SU-DHL-6 (cell line): ENCODE measurements at regions not wholly inside any gene's neighbourhood (a gene's known extent, or its start where the extent isn't known, plus 50 kb on each side); places are given as distances from the start of the nearest gene placed in this dataset.

ENCODE experiments used
- H2AFZ ChIP-seq: fragments of 200-600 bp; sonication (generic); 2 replicates; pipeline ENCODE4 v1.6.1; 2014; ENCODE audit warnings: low read depth, mild to moderate bottlenecking, moderate library complexity, mixed read lengths, antibody characterized with exemption, low read length; ENCODE audit not compliant: severe bottlenecking
- H3F3A ChIP-seq: fragments of 200-600 bp; shearing (Covaris generic); 2 replicates; pipeline ENCODE4 v1.6.0; 2016; ENCODE audit warnings: antibody characterized with exemption, mild to moderate bottlenecking; ENCODE audit not compliant: insufficient read depth
- H3K27ac ChIP-seq: fragments of 200-600 bp; sonication (generic); 2 replicates; pipeline ENCODE4 v1.5.1; 2016; ENCODE audit warnings: low read depth, mild to moderate bottlenecking, low read length, moderate library complexity, mixed read lengths
- H3K27me3 ChIP-seq: fragments of 200-600 bp; sonication (generic), shearing (Covaris generic); 2 replicates; pipeline ENCODE4 v1.6.0; 2014; ENCODE audit warnings: mild to moderate bottlenecking, low read length
- H3K36me3 ChIP-seq: fragments of 200-600 bp; sonication (generic); 2 replicates; pipeline ENCODE4 v1.6.1; 2014; ENCODE audit warnings: mild to moderate bottlenecking, low read length, mixed read lengths
- H3K4me2 ChIP-seq: fragments of 300-600, 200-600 bp; shearing (Covaris generic), sonication (generic); 2 replicates; pipeline ENCODE4 v1.6.0; 2014; ENCODE audit warnings: low read length, low read depth, mild to moderate bottlenecking; ENCODE audit not compliant: poor library complexity, severe bottlenecking
- H3K4me3 ChIP-seq: fragments of 200-600 bp; sonication (generic); 2 replicates; pipeline ENCODE4 v1.5.1; 2014; ENCODE audit warnings: antibody characterized with exemption, low read length, mild to moderate bottlenecking, mixed read lengths; ENCODE audit not compliant: insufficient read depth, poor library complexity, severe bottlenecking
- H3K79me2 ChIP-seq: fragments of 200-600 bp; sonication (generic); 2 replicates; pipeline ENCODE4 v1.6.1; 2014; ENCODE audit warnings: mild to moderate bottlenecking, low read length, moderate library complexity; ENCODE audit not compliant: insufficient read depth
- H3K9ac ChIP-seq: fragments of 200-600 bp; sonication (generic); 2 replicates; pipeline ENCODE4 v1.7.0; 2014; ENCODE audit warnings: mild to moderate bottlenecking, low read length
- H3K9me2 ChIP-seq: fragments of 200-600 bp; sonication (generic); replicated peaks from 2 replicates; pipeline ENCODE4 v1.6.1; 2014; ENCODE audit warnings: low read length; ENCODE audit not compliant: insufficient read depth
- H3K9me3 ChIP-seq: fragments of 200-600 bp; sonication (generic); 2 replicates; pipeline ENCODE4 v1.6.1; 2014; ENCODE audit warnings: low read length, mixed read lengths; ENCODE audit not compliant: insufficient read depth
- H4K20me1 ChIP-seq: fragments of 200-600 bp; sonication (generic); 2 replicates; pipeline ENCODE4 v1.6.1; 2014; ENCODE audit warnings: low read depth, mild to moderate bottlenecking, antibody characterized with exemption, low read length, moderate library complexity, mixed read lengths
- EZH2phosphoT487 ChIP-seq: fragments of 200-600 bp; sonication (generic), shearing (Covaris generic); conservative IDR thresholded peaks from 2 replicates; pipeline ENCODE4 v1.6.1; 2018; ENCODE audit warnings: mild to moderate bottlenecking, antibody characterized with exemption, low read length, moderate library complexity, mixed read lengths
- TF ChIP-seq, protein P1 (sequence below): fragments of 200-600 bp; sonication (generic); IDR thresholded peaks from one replicate; pipeline ENCODE4 v1.5.1; 2017; ENCODE audit warnings: antibody characterized with exemption, mild to moderate bottlenecking, low read length, moderate library complexity; ENCODE audit not compliant: insufficient read depth, poor library complexity, severe bottlenecking

DNA sequence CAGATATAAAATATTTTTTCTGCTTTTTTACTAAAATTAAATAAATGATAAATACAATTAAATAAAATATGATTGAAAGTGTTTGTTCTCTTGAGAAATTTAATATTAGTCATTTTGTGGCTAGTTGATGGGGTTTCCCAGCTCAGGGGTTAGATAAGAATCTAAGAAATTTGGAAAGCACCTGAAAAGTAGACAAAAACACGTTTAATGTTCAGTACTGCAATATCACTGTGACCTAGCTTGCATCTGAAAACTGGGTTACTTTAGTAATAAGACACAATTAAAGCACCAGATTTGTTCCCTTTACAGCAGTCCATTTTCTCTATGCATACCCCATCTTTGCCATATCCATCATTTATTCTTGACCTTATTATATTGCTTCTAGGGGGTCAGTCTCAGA is 1454.8 kb upstream of the SPRY2 start:
- H3K9me2 ChIP-seq: no peaks in the 10 kb centered on the region
- no peaks in the 10 kb centered on the region for H3K36me3 ChIP-seq
- H3K4me3 ChIP-seq: no peak overlapping the region
- no peaks in the 10 kb centered on the region for H3K27me3 ChIP-seq
- TF ChIP-seq EZH2phosphoT487: no peak
- TF ChIP-seq, protein P1, sequence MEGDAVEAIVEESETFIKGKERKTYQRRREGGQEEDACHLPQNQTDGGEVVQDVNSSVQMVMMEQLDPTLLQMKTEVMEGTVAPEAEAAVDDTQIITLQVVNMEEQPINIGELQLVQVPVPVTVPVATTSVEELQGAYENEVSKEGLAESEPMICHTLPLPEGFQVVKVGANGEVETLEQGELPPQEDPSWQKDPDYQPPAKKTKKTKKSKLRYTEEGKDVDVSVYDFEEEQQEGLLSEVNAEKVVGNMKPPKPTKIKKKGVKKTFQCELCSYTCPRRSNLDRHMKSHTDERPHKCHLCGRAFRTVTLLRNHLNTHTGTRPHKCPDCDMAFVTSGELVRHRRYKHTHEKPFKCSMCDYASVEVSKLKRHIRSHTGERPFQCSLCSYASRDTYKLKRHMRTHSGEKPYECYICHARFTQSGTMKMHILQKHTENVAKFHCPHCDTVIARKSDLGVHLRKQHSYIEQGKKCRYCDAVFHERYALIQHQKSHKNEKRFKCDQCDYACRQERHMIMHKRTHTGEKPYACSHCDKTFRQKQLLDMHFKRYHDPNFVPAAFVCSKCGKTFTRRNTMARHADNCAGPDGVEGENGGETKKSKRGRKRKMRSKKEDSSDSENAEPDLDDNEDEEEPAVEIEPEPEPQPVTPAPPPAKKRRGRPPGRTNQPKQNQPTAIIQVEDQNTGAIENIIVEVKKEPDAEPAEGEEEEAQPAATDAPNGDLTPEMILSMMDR: no peak
- no peaks in the 10 kb centered on the region for H3K79me2 ChIP-seq
- H3K27ac ChIP-seq: no peak overlapping the region
- no peak overlapping the region for H3K9ac ChIP-seq
- H3K9me3 ChIP-seq: no peaks in the 10 kb centered on the region
- H2AFZ ChIP-seq: no peak overlapping the region
- H4K20me1 ChIP-seq: no peaks in the 10 kb centered on the region
- H3K4me2 ChIP-seq: no peak overlapping the region
- H3F3A ChIP-seq: no peaks in the 10 kb centered on the region

DNA sequence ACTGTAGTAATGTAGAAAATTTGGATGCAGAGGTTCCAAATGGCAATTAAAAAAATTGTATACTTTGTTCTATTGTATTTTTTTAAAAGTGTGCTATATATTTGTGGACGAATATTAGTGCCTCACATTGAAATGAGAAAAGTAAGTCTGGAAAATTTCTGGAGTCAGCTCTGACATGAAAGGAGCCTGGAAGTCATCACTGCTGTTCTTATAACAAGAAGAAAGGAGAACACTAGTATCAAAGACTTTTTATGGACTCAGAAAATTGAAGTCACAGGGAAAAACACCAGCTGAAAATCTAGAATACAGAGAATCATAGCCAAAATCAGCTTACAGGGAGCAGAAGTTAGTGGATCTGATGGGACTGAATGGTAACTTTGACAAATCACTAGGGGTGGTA is 1450.7 kb upstream of the SPRY2 start:
- Histone ChIP-seq H3K27ac (no peak overlapping the region), H4K20me1 (no peaks in the 10 kb centered on the region), H3F3A (no peaks in the 10 kb centered on the region), H3K79me2 (no peaks in the 10 kb centered on the region), H3K4me3 (no peak overlapping the region), H3K9me2 (no peaks in the 10 kb centered on the region), H2AFZ (no peak overlapping the region), H3K27me3 (no peaks in the 10 kb centered on the region), H3K4me2 (no peak overlapping the region), H3K9ac (no peak overlapping the region), H3K9me3 (no peaks in the 10 kb centered on the region), H3K36me3 (no peaks in the 10 kb centered on the region)
- TF ChIP-seq EZH2phosphoT487: no peak
- TF ChIP-seq, protein P1: no peak

DNA sequence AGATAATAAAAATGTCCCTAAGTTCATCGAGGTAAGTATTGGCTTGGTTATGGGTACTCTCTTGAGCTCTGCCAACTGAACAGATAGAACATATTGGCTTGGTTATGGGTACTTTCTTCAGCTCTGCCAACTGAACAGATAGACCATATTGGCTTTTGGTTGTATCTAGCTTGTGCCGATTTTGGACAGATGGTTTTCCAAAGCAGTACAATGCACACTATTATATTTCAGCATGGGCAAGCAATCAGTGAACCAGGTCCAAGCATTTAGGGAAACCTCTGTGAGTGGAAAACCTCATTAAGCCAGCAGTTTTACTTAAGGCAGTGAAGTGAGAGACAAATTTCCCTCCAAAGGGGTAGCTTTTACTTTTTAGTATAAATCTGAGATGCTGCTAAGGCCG is 1440.5 kb upstream of the SPRY2 start:
- H3K9me2 ChIP-seq: no peaks in the 10 kb centered on the region
- no peak overlapping the region for H3K4me2 ChIP-seq
- H2AFZ ChIP-seq: no peak overlapping the region
- H3K9ac ChIP-seq: no peak overlapping the region
- H3K36me3 ChIP-seq: no peaks in the 10 kb centered on the region; the same call in 1 of the 2 replicates
- no peak overlapping the region for H3K27ac ChIP-seq
- TF ChIP-seq, protein P1: no peak
- no peak for TF ChIP-seq EZH2phosphoT487
- no peaks in the 10 kb centered on the region for H3K9me3 ChIP-seq
- no peaks in the 10 kb centered on the region for H3F3A ChIP-seq
- no peak overlapping the region for H3K4me3 ChIP-seq
- H3K79me2 ChIP-seq: no peaks in the 10 kb centered on the region
- H4K20me1 ChIP-seq: no peaks in the 10 kb centered on the region
- no peaks in the 10 kb centered on the region for H3K27me3 ChIP-seq

DNA sequence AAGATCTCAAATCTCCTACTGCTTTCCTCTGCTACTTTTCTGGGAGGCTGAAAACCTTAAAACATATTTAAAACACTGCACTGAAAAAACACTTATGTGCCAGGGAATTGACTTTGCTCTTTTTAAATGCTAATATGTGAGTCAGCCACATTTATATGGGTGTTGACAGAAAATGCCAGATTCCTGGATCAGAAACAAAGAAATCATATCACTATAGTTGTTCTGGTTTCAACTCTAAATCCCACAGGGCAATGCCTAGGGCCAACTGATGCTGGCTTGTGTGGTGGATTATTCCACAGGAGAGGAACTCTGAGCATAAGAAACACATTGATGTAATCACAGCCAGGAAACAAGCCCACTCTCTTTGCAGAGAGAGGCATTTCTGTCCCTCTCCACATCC is 1439.0 kb upstream of the SPRY2 start:
- Histone ChIP-seq H3K9me3 (no peaks in the 10 kb centered on the region), H3K9ac (no peak overlapping the region), H3K79me2 (no peaks in the 10 kb centered on the region), H4K20me1 (no peaks in the 10 kb centered on the region), H3F3A (no peaks in the 10 kb centered on the region), H3K4me3 (no peak overlapping the region), H3K36me3 (no peaks in the 10 kb centered on the region; the same call in 1 of the 2 replicates), H3K27ac (no peak overlapping the region), H3K9me2 (no peaks in the 10 kb centered on the region), H2AFZ (no peak overlapping the region), H3K27me3 (no peaks in the 10 kb centered on the region), H3K4me2 (no peak overlapping the region)
- TF ChIP-seq EZH2phosphoT487: no peak
- TF ChIP-seq, protein P1: no peak
